GM21786 (cell line): ENCODE measurements at regions not wholly inside any gene's neighbourhood (a gene's known extent, or its start where the extent isn't known, plus 50 kb on each side); places are given as distances from the start of the nearest gene placed in this dataset.

ENCODE experiments used
- ATAC-seq: cut with Tn5 transposase; IDR thresholded peaks from one replicate; pipeline ENCODE4 v1.9.1; 2021; ENCODE audit not compliant: unreplicated experiment

DNA sequence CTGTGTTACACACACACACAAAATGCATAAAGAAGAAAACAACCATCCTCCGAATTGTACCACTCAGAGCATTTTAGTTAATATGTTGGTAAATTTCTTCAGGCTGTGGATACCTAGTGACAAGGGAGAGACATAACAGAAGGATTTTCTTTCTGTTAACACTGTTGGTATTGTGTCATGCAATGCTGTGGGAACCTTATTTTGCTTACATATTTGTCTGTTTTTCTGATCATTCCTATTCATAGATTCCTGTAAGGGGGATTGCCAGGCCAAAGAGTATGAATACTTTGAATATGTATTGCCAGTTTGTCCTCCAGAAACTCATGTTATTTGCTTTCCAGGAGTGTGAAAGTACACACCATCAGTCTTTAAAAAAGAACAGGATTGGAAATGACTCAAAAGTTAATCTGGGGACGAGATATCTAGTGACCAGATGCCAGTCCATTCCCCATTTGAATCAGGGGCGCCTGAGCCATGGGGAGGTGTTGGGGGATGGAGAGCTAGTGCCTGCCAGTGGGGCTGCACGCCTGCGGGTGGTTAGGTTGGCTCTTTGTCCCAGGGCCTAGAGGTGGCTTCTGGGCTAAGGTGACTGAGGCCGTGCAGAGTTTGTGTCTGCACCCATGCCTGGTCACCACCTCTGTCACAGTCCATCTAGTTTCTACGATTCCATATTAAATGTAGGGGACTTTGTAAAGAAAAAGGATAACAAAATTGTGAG lies 142.0 kb downstream of the PTPN20 start:
- ATAC-seq: no peak

DNA sequence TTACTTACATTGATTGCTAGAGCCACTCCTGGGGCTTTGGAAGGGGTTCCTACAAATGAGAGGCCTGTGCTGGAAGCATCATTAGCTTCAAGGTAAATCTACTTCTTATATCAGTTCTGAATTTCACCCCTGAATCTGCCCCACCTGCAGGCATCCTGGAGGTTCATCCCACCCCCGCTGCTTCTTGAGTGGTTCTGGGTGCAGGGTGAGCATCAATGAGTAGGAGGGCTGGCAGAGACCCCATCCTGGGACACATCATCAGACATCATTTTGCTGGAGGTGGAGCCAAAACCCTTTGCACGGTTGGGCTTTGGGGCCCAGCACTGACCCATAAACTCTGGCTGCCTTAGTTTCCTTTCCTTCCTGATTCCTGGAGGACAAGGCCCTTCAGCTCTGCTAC lies 143.7 kb downstream of the PTPN20 start:
- no peak for ATAC-seq

DNA sequence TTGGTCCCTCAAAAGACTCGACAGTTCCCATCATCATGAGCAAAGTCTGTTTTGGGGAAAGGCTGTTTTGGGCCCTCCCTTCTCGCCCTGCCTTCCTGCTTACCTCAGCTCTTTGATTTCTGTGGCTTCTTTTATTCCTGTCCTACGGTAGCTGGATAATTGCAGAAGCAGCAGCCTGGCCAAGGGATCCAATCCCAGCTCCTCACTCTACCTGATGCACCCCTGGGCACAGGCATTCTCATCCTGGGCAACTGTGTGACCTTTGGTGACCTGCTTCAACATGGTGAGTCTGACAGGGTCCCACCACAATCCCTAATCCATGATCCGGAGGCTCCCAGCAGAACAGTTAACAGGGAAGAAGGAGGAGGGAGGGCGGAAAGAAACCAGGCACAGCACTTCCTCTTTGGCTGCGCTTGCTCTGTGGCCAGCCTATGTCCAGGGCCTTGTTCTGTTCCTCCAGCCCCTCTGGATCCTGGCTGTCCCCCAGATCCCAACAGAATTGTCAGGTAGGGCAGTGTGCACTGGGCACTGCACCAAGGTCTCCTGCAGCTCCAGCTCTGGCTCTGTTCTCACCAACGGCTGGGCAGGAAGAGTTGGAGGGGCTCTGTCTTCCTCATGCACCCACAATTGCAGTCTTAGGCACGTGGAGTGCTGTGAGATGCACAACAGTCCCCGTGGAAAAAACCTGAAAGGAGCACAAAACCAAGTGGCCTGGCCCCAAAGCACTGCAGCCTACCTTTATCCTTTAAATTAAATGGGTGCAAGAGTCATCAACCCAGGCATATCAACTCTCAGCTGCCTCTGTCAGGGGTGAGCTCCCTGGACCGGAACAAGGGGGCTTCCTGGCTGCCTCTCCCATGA lies 144.4 kb downstream of the PTPN20 start:
- ATAC-seq: no peak

DNA sequence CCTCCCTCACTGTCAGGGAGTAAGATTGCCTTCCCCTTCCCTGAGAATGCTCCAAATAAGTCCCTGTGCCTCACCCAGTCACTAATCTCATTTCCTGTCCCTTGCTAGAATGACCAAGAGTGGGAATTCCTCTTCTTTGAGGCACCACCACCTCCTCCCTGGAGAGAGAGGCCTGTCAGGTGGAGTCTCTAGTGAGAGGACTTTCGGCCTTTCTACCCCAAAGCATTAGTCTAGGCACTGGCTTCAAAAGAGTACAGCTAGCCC lies 145.0 kb downstream of the PTPN20 start:
- no peak for ATAC-seq

DNA sequence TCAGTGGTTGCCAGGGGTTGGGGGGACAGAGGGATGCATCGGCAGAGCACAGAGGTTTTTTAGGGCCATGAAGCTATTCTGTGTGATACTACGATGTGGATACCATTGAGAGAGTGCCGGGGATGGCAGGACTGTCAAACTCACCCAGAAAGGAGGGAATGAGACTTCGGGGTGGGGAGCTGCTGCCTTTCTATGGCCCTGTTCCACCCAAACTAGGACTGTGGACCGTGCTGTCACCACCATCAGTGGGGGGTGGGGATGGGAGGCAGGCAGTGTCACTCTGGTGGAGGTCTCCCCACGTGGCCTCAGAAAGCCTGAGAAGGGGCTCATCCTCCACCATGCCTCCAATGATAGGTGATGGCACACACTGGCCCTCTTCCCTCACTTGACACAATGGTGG lies 146.2 kb downstream of the PTPN20 start:
- ATAC-seq: no peak

DNA sequence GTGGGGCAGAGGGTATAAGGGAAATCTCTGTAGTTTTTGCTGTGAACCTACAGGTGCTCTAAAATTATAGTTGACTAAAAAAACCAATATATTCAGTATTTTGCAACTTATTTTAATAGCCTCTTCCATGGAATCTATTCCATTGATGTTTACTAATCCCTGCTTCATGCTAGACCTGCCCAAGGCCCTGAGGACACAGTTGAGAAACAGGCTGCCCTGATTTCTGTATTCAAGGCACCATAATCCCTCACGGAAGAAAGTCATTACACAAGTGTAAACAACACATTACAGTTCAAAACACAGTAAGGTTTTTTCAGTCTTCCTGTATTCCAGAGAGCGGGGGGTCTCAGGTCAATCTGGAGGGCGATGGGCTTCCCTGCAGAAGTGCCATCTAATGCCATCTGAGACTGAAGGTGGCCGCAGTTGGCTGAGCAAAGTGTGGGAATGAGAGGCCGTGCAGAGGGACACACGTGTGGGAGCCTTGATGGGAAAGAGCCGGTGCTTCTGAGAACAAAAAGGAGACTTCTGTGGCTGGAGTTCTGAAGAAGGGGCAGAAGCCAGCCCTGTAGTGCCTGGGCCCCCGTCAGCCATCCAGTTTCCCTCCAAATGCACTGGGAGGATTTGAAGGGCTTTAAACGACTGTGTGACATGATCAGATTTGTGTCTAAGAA lies 146.9 kb downstream of the PTPN20 start:
- no peak for ATAC-seq

DNA sequence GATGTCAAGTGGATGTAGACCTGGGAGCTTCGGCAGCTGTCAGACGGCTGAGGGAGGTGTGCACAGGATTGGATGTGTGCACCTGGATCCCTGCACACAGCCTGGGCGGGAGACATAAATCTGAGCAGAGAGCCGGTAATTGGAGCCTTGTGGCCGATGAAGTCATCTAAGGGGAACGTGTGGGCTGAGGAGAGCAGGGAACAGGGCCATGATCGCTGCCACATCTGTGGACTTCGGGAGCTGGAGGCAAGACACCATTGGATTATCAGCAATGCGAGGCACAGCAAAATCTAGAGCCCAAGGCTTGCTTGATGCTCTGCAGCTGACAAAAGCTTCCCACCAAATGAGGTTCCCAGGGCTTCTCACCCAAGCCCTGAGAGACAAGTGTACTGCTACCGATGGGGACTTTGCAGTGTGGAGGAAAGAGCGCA lies 147.7 kb downstream of the PTPN20 start:
- no peak for ATAC-seq

DNA sequence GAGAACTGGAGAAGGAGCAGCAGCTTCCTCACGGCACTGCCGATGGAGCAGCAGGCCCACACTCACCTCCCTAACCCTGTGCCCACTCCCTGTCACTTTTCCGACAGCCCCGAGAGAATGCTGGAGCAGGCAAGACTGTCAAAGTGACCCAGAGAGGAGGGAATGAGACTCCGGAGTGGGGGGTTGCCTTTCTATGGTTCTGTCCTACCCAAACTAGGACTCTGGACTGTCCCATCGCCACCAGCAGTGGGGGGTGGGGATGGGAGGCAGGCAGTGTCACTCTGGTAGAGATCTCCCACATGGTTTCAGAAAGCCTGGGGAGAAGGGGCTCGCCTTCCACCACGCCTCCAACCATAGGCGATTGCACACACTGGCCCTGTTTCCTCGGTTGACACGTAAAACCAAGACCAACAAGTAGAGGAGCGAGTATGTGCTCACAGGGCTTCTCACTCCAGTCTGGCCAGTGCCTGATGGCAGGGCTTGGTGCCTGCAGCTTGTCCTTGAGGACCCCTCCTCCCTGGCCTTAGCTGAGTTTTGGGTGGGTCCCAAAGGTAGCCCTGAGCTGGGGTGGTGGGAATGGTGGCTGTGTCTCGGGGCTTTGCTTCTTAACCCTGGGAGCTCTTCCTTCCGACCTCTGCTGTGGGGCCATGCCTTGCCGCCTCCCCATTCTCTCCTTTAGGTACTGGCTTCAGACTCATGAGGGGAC lies 148.5 kb downstream of the PTPN20 start:
- ATAC-seq: no peak

DNA sequence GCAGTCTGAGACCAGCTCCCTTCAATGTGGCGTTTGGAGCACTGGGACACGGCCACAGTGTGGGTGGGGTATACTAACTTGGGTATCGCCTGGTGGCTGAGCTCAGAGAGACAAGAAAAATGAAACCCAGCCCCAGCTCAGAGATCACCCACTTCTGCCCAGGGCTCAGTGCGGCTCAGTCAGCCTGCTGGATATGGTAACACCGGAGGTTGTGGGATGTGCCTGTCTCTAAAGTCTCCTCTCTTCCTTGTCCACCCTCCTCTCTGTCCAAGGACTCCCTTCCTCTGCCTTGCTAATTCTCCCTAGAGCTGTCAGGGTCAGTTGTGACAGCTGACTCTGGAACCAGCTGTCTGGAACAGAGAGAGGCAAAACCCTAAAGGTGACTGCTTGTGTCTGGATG lies 149.1 kb downstream of the PTPN20 start:
- ATAC-seq: no peak

DNA sequence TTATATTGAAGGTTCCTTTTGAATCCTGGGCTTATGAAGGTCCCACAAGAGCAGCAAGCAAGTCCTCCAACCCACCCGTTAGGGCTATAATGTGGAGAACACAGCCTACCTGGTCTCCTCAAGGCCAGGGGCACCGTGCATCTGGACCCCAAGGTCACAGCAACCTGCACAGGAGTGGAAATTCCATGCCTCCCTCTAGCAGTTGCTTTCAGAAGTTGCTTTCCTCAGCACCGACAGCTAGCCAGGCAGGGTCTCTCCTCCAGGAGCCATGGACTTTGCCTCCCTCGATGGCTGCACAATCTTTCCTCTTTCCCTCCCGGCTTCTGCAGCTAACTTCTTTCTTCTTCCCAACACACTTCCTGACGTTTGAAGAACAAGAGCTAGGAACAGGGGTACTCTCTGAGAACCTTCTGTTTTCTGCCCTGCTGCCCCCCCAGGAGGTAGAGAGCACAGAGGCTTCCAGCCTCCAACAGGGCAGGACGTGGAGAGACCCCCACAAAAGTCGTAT lies 149.8 kb downstream of the PTPN20 start:
- no peak for ATAC-seq

- no peak for ATAC-seq
Measured at GRCh38 chr10:47061776-47062175, 150.5 kb downstream of the PTPN20 start.

DNA sequence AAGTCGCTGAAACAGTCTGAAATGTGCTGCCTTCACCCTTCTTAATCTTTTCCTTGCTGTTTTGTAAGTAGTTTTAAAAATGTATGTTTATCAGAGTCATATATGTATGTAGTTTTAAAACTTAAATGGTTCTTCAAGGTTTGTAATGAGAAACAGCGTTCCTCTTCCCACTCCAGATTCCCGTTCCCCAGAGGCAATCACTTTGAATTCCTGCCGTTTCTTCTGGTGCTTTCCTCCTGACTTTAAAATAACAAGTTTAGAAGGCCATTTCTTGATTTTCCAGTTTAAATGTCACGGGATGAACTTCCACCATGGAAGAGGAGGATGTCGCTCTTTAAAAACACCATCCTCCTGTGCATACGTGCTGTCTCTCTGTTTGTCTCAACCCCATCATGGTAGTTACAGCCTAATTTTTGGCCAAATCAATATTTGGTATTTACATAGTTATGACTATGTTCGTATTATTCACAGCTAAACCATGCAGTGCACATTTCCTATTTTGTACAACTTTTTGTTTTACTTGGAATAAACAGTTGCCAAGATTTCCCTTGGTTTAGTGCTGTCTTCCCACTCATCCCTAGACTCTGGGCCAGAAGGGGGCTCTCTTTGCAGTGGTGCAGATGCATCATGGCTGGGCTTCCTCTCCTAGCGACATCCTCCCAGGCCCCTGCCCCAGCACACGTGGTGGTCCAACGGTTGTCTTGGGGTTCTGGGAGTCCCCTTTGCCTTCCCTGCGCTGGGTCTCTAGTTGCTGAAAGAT lies 151.4 kb downstream of the PTPN20 start:
- no peak for ATAC-seq

GRCh38 chr10:47063858-47064257 lies 152.6 kb downstream of the PTPN20 start:
- no peak for ATAC-seq

DNA sequence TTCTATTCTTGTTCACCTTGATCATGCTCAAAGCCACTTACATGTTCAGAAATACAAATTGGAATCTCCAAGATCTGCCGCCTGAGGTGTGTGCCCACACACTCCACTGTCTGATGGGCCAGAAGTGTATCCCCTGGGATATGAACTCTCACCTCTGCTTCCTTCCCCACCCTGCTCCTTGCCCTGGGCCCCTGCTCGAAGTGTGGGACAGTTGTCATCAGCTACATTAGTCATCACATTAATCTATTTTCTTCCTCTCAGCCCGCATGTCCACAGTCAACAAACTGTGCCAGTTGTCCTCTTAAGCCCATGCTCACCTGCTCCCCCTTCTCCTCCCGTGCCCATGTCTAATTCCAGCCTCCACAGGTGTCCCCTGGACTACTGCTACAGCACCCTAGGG lies 154.7 kb downstream of the PTPN20 start:
- ATAC-seq: no peak

GRCh38 chr10:47067949-47068940 lies 157.0 kb downstream of the PTPN20 start:
- ATAC-seq: no peak

- ATAC-seq: no peak
Measured at GRCh38 chr10:47070541-47070940, 159.3 kb downstream of the PTPN20 start.

DNA sequence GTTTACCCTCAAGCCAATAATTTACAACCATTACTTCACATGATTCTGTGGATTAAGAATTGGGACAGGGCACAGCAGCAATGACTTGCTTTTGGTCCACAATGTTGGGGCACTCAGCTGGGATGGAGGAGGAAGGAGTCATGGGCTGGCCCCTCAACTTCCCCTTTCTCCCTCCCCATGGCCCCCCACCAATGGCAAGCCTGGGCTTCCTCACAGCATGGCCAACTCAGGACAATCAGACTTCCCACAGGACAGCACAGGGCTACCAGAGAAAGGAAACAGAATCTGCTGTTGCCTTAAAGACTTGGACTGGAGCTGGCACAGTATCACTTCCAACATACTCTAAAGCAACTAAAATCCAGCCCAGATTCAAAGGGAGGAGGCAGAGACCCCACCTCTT lies 160.7 kb downstream of the PTPN20 start:
- ATAC-seq: no peak

DNA sequence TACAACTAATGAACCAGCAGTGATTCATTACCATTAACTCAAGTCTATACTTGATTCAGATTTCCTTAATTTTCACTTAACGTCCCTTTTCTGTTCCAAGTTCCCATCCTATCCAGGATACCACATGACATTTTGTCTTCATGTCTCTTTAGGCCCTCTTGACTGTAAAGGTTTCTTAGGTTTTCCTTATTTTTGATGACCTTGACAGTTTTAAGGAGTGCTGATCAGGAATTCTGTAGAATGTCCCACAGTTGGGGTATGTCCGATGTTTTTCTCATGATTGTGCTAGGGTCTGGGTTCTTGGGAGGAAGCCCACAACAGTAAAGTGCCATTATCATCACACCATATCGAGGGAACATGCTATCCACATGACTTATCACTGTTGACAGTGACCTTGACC lies 162.7 kb downstream of the PTPN20 start:
- ATAC-seq: no peak

GRCh38 chr10:47076949-47077361 lies 165.7 kb downstream of the PTPN20 start:
- no peak for ATAC-seq
